HG03045 (cell line): ENCODE measurements at regions not wholly inside any gene's neighbourhood (a gene's known extent, or its start where the extent isn't known, plus 50 kb on each side); places are given as distances from the start of the nearest gene placed in this dataset.

Experiments used
- ATAC-seq: cut with Tn5 transposase; IDR thresholded peaks from one replicate; pipeline ENCODE4 v1.9.1; 2021; ENCODE audit warnings: mild to moderate bottlenecking, moderate library complexity; ENCODE audit not compliant: unreplicated experiment

DNA sequence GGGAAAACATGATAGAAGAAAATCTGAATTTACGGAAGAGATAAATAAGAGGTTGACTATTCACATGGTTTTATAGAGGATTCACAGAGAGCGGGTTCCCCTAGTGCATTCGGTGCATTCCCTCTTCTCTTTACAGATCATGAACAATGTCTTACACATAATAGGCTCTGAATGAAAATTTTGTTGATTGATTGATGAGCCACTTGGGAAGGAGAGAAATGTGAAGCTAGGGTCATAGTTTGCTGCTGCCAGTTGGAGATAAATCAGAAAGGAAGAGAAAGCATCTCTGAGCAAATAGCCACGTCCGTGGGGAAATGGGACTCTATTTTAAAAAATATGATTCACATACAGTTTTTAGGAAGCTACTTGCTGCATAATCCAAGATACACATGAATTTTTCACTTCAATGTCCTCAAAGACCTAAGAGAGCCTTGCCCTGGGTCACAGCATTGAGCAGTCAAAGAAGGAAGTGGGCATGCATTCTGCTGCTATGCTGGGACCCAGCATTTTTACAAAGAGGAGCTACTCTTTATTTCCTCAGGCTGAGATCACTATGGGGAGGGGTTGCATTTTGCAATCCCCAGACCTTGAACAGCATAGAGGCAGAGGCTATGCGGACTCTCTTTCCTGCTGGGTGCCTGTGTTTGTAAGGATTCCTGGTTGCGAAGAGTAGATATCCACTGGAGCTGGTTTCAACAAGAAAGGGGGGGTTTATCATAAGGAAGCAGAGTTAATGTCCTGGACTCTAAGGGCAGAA, 395.3 kb downstream of the TSN start:
- ATAC-seq = no peak

DNA sequence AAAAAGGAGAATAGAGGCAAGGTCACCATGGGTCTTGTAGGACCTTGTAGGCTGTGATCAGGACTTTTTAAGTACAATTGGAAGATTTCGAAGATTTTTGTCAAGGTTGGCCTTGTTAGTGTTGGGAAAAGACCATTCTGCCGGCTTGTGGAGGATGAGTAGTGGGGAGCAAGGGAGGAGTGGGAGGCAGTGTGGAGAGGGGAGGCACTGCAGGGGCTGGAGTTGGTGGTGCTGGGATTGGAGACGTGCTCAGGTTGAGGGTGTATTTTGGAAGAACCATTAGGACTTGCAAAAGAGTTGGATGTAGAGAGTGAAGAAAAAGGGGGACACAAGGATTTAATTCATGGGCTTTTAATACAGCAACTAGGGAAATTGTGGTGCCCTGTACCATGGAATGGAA, 397.1 kb downstream of the TSN start:
- ATAC-seq = no peak

DNA sequence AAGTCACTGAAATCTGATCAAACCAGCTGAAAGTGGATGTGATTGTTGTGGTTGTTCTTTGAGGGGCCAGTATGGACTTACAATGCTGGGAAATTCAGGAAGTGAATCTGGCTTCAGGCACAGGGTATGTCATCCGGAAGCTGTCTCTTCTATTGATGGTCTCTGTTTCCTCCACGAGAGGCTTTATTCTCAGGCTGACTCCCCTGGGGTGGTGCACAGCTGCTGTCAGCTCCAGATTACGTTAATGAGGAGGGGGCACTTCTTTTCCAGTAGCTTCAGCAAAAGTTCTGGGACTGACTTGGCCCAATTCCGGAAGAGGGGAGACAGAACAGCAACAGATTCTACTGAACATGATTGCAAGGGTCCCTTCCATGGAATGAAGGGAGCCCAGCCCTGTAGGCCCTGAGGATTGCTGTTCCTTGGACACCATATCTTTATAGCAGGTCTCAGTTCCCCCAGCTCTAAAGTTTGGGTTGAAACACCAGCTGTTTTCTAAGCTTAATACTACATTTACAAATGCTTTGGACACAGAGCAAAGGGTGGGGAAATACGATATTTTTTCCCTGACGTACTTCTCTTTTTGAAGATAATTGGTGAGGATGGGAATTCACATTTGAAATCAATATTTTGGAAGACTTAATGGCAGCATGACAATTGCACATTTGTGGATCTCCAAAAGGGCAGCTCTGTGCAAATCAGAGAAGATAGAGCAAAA, 400.9 kb downstream of the TSN start:
- no peak for ATAC-seq

DNA sequence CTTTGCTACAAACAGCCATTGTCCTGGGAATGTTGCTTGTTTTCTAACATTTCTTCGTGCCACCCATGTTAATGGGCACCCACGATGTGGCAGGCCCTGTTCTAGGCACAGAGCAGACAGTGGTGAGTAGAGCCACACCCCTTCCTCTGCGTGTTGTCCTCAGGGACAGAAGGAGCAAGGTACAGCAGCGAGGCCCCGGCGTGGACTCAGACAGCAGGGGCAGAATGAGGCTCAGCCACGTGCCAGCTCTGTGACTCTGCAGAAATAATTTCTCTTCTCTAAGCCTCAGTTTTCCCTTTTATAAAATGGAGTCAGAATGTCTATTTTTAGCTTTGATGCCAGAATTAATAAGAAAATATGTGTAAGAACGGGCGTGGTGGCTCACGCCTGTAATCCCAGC, 401.7 kb downstream of the TSN start:
- no peak for ATAC-seq

DNA sequence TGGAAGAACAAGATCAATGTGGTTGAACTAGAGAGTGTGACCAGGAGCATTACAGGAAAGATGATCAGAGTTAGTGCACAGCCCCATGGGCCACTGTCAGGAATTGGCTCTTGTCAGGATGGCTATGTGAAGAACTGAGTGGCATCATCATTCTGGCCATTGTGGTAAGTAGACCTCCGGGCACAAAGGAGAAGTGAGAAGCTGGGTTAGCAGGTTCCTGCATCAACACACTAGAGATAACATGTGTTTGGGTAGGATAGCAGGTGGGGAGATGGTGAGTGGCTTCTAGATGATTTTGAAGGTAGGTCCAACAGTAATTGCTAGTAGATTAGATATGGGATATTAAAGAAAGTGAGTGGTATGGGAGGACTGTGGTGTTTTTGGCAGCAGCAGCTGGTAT, 408.2 kb downstream of the TSN start:
- no peak for ATAC-seq

DNA sequence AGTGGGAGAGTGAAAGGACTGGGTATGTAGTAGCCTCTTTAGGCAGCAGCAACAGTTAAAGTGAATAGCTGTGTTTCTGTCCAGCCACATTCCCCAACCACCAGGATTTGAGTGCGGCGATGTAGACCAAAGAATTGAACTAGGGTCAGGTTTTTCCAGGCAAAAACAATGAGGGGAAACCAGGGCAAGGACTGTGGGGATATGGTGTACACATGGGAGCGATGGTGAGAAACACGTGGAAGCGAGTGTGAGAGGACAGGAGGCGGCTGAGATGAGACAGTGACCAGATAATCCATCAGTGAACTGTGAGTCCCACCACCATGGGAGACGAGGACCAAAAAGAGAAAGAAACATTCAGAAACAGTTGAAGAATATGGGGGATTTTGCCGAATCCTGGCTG, 409.5 kb downstream of the TSN start:
- ATAC-seq = no peak

DNA sequence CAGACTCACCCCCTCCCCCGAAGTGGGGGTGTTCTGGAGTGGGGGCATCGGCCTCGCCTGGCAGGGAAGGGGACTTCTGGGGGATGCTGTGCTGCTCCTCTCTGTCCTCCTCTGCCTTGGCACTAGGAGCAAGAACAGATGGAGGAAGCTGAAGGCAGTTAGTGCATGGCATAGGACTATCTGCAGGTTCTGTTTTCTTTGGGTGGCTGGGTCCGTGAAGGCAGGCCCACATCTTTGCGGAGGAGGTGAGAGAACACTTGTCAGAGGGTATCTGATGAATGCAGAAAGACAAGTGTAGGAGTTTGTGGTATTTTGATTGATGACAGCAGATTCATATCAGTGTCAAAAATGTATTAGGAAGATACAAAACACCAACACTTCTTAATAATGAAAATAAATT, 411.4 kb downstream of the TSN start:
- ATAC-seq = no peak

DNA sequence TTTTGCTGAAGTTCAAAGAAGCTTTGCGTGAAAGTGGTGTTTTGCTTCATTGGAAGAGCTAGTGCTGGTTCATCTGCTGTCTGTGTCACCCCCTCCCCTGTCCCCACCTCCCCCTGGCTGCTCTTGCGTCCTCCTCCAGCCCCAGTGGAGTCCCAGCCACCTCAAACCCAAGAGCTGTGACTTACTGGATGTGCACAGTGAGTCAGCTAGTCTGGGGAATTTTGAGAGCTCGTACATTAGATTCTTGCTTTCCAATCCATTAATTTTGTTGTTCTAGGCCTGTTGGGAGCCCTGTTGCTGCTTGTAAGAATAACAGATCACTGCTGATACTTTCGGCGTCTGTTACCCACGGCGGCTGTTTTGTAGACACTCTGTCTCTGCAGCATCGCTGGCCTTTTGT, 412.1 kb downstream of the TSN start:
- ATAC-seq = no peak

DNA sequence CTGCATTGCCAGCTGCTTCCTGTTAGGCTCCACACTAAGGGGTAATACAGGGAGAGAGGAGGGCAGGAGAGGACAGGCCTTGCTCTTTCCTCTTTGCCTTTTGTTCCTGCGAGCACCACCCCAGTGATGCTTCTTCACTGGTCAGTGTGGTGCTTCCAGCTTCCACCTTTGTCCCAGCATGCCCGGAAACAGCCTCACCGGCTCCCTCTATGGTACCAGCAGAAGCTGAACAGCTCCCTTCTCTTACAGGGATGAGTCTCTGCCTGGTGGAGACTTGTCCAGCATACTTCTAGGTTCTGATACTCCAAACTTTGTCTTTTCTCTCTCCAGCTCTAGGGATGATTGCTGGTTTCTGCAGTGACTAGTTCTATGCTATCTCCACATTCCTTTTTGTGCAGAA, 413.3 kb downstream of the TSN start:
- ATAC-seq = no peak

DNA sequence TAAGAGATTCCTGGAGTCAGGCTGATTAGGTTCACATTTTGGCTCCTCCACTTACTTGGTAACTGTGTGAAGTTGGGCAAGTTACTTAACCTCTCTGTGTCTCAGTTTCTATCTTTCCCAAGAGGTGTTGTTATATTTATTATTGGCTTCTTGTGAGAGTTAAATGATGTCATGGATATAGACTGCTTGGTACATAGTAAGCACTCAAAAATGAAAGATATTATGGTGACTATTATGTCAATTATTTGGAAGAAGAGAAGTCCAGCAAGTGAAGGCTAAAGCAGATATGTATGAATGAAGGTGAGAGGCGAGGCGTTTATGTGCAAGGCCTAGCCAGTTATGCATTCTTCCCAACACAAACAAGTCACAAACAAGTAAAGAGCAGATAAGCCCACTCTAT, 417.4 kb downstream of the TSN start:
- no peak for ATAC-seq

DNA sequence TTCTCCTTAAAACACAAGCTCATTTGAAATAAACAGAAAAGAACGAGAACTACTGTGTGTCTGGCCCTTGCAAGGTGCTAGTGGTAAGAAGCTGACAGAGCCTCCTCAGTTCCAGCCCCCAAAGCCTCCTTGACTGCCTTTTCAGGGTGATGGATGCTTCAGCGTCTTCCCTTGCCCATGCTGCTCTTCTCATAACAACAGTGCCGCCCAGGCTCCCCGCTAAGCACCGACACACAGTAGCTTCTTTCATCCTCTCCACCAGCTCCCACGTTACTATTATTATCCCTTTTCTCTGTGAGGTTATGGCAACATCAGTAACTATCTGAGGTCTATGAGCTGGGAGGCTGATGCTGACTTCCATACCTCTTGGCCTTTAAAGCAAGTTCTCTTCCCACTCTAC, 418.6 kb downstream of the TSN start:
- ATAC-seq = no peak

DNA sequence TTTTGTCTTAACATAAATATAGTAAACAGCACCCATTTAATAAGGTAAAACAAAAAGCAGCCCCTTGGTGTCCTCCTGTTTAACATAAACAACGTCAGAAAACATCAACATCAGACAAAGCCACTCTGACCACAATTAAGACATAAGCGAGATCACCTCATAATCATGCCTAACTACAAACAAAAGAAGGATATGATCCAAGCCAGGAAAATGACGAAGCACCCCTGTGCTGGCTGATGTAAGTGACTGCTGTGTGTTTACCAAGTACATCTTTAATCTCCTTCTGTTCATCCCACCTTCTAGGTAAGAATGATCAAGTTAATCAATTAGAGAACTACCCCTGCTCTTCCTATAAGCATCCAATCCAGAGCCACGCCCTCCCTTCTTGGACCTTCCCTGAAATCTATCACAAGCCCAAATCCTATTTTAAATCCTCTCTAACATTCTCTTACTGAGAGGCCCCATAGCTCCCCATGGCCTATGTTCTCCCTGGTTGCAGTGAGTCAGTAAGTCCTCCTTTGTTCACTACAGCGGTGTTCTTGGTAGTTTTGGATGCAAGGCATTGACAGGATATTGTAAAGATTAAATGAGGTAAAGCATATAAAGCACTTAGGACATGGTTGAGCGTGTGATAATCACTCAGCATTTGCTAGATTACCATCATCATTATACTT, 424.2 kb downstream of the TSN start:
- no peak for ATAC-seq

DNA sequence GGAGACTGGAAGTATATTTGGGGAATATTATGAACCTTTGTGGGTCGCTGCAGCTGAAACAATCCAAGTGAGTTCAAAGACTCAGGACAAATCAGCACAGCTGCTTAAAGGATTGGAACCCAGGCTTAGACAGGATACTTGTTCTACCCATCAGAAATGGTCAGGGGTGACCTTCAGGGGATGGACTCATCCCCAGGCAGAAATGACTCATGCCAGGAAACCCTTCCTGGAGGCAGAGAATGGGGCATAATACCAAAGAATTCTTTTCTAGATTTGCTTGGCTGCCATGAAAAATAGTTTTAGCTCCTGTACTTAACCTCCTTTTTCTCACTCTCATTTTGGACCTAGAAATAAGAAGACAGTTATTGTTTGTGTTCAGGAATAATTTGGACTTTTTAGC, 425.5 kb downstream of the TSN start:
- ATAC-seq = no peak

DNA sequence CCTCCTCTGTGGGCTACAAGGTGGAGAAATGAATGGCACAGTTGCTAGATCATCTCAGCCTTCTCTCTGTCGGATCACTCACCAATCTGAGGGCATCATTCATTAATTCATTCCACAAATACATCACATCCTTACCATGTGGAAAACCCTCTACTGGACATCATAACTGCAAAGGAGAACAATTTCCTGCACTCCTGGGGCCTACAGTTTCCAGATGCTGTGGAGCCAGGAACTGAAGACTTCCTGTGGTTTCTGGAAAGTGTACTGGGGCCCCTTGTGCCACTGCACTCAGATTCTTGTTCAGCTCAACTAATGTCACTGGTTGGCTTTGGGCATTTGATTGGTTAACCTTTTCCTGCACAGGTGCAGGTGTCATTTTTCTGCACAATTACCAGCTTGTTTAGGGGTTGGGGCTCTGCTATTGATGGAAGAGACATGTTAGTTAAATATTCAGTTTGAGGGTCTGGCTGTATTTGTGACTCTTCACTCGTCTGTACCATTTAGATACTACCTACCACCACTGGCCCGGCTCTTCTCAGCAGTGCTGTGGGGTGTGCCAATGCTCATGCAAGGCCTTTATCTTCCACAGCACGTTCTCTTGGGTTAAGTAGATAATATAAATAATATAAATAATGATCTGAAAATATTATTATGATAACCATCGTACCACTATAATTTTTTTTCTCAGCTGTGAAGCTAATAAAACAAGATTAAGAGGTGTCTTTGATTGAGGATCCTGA, 427.3 kb downstream of the TSN start:
- ATAC-seq = no peak

DNA sequence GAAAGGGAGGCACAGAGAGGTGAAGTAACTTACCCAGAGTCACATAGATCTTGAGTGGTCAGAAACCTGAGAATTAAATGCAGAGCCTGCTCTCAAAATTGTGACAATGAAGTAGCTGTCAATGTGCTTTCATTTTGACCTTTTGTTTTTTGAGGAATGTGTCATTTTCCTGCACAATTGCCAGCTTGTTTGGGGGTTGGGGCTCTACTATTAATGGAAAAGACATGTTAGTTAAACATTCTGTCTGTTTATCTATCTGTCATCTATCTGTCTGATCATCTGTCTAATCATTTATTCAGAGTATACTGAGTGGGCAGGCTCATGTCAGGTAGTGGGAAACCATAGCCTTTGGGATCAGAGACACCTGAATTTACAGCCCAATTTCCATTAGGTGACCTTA, 428.4 kb downstream of the TSN start:
- no peak for ATAC-seq

DNA sequence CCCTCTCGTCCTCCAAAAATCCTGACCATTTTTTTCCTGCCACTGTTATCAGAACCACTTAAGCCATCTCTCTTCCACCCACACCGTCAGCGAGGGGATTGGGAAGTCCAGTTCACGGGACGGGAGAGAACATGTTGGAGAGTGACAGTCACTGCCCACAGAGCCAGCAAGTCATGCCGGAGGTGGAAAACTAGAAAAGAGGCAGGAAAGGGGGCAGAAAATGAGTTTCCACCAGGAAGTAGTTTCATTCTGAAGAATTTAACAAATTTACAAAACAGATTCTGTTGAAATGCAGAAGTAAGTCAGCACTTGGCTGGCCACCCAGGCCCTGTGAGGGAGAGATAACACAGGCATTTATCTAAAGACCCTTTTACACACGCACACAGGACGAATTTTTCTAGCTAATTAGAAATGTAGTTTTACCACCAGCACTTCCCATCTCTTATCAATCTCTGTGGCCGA, 431.3 kb downstream of the TSN start:
- no peak for ATAC-seq

DNA sequence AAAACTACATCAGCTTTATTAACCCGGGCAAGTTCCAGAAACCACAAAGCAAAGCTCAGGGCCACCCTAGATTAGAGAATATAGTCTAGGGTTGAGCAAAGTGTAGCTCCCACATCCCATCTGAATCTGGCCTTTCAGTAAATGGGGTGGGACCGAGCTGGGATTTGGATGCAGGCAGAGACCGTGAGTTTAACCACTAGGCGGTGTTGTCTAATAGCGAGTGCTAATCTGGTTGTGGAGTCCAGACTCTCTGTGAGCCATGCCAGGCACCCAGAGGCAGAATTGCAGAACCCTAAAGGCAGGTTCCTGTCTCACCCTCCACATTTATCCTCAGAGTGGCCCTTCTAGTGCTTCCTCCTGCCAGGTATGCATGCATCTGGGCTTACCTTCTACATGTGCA, 435.9 kb downstream of the TSN start:
- no peak for ATAC-seq

DNA sequence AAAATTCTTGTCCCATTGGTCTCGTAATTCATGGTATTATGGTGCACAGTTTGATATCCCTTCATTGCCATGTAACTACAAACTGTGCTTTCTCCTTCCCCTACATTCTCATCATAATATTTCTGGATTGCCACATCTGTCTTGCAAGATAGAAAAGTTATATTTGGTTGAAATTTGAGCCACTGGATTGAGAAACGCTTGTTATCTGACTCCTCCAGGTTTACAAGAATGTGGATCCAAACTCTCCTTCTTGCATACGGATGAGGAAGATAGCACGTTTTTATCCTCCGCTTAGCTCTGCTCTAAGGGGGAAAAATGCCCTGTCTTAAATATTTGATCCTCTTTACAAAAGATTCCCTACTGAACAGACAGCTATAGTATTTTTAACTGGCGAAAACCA, 438.2 kb downstream of the TSN start:
- ATAC-seq = no peak

DNA sequence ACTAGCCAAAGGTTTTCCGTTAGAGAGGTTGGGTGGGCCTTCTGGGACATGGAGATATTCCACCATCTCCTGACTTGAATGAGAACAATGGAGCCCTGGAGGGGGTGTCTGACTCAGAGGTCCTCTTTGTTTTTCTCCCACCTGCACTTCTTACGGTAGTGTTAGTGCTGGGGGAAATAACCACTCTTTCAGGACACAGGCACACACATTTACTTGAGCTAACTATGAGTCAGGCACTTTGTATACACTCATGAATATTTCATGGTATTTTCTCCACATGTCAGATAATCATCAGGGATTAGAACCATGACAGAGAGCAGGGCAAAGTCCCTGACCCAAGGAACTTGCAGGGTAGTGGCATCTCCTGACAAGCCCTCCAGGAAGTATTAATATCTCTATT, 439.1 kb downstream of the TSN start:
- no peak for ATAC-seq

DNA sequence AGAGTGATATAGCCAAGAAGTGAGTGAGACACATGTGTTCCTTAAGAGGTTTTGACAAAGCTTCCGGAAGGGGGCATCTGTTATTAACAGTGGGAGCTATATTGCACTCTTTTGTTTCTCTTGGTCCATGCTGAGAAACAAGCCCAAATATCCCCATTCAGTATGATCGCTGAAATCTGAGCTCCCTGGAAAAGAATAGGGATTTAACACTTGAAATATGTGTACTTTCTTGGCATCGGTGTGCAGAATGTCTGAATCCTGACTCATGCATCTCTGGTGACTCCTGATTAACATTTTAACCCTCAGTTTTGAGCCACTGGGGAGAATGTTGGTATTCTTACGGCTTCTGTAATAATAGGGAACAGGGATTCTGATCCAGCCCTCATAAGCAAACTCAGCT, 448.1 kb downstream of the TSN start:
- ATAC-seq = no peak

DNA sequence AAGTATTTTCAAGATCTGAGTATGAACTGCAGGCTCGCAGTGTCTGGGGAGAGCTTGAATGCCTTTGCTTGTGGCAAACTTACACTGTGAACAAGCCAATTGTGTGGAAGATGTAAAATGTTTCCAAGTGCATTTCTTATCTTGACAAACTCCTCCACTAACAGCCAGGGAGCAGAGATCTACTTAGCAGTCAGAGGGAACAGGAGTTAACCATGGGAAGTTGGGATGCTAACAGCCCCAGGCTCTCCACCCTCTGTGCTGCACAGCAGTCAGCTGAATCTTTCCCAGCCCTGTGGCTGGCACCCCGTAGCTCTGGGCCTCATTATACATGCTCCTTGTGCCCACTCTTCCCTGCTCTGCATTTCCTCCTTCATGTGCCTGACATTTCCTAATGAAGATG, 450.2 kb downstream of the TSN start:
- ATAC-seq = no peak
